OCI-LY1 (cell line): ENCODE measurements at regions not wholly inside any gene's neighbourhood (a gene's known extent, or its start where the extent isn't known, plus 50 kb on each side); places are given as distances from the start of the nearest gene placed in this dataset.

Experiments used
- CTCF ChIP-seq: fragments of 200-600 bp; sonication (generic), shearing (Covaris generic); IDR thresholded peaks from 2 replicates; pipeline ENCODE4 v1.5.1; 2017; ENCODE audit warnings: mild to moderate bottlenecking, antibody characterized with exemption, low read length, moderate library complexity, mixed read lengths
- EZH2 ChIP-seq: fragments of 200-600 bp; sonication (generic), shearing (Covaris generic); IDR thresholded peaks from 2 replicates; pipeline ENCODE4 v1.8.0; 2017; ENCODE audit warnings: borderline replicate concordance, mixed run types, mild to moderate bottlenecking, antibody characterized with exemption, low read length, moderate library complexity, mixed read lengths

GRCh38 chr15:35622641-35623340 is 76.8 kb upstream of the DPH6 start:
- no peak for TF ChIP-seq EZH2
- TF ChIP-seq CTCF, result no peak
